H1 (cell line): ENCODE measurements at regions not wholly inside any gene's neighbourhood (a gene's known extent, or its start where the extent isn't known, plus 50 kb on each side); places are given as distances from the start of the nearest gene placed in this dataset.

Experiments
- CREB1 ChIP-seq: IDR thresholded peaks from 2 replicates; pipeline ENCODE4 v1.6.1; 2012; ENCODE audit warnings: inconsistent platforms
- EGR1 ChIP-seq: IDR thresholded peaks from 2 replicates; pipeline ENCODE4 v1.6.1; 2011; ENCODE audit warnings: low read depth, low read length, borderline replicate concordance
- FOSL1 ChIP-seq: IDR thresholded peaks from 2 replicates; pipeline ENCODE4 v1.6.1; 2011; ENCODE audit warnings: mild to moderate bottlenecking, low read depth, low read length, moderate library complexity; ENCODE audit not compliant: insufficient read depth
- JUND ChIP-seq: IDR thresholded peaks from 2 replicates; pipeline ENCODE4 v1.6.1; 2011; ENCODE audit warnings: mild to moderate bottlenecking, improper control_type of control experiment, low read length
- KDM4A ChIP-seq: IDR thresholded peaks from one replicate; pipeline ENCODE4 v1.7.1; 2012; ENCODE audit warnings: low read depth, mild to moderate bottlenecking, moderate library complexity, low read length, inconsistent platforms; ENCODE audit not compliant: severe bottlenecking
- SRF ChIP-seq: IDR thresholded peaks from 2 replicates; pipeline ENCODE4 v1.6.1; 2011; ENCODE audit warnings: mild to moderate bottlenecking, low read depth, low read length, moderate library complexity
- TF ChIP-seq, protein P1 (sequence below): fragments of 300-600 bp; sonication (generic); IDR thresholded peaks from 2 replicates; pipeline ENCODE4 v1.7.1; 2012; ENCODE audit warnings: low read length, moderate library complexity, mild to moderate bottlenecking, inconsistent platforms; ENCODE audit not compliant: insufficient replicate concordance
- TF ChIP-seq, protein P2 (sequence below): IDR thresholded peaks from 2 replicates; pipeline ENCODE4 v1.6.1; 2011; ENCODE audit warnings: low read depth, mild to moderate bottlenecking, low read length; ENCODE audit not compliant: insufficient read depth

DNA sequence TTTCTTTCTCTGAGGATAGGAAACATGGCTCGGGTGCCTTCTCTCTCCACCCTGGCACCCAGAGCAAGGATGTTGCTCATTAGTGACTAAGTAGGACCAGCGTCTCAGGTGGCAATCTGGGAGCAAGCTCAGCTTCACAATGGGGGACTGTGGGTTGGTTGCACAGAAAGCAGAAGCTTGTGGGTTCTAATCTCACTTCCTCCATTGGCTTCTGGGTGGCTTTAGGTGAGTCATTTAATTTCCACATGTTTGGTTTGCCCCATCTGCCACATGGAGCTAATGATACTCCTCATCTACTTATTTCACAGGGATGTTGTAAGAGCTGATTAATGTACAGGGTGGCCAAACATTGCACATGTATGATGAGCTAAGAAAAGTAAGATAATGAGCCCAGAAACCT is 54.8 kb upstream of the AKIRIN2 start (continued):
- TF ChIP-seq, protein P1, sequence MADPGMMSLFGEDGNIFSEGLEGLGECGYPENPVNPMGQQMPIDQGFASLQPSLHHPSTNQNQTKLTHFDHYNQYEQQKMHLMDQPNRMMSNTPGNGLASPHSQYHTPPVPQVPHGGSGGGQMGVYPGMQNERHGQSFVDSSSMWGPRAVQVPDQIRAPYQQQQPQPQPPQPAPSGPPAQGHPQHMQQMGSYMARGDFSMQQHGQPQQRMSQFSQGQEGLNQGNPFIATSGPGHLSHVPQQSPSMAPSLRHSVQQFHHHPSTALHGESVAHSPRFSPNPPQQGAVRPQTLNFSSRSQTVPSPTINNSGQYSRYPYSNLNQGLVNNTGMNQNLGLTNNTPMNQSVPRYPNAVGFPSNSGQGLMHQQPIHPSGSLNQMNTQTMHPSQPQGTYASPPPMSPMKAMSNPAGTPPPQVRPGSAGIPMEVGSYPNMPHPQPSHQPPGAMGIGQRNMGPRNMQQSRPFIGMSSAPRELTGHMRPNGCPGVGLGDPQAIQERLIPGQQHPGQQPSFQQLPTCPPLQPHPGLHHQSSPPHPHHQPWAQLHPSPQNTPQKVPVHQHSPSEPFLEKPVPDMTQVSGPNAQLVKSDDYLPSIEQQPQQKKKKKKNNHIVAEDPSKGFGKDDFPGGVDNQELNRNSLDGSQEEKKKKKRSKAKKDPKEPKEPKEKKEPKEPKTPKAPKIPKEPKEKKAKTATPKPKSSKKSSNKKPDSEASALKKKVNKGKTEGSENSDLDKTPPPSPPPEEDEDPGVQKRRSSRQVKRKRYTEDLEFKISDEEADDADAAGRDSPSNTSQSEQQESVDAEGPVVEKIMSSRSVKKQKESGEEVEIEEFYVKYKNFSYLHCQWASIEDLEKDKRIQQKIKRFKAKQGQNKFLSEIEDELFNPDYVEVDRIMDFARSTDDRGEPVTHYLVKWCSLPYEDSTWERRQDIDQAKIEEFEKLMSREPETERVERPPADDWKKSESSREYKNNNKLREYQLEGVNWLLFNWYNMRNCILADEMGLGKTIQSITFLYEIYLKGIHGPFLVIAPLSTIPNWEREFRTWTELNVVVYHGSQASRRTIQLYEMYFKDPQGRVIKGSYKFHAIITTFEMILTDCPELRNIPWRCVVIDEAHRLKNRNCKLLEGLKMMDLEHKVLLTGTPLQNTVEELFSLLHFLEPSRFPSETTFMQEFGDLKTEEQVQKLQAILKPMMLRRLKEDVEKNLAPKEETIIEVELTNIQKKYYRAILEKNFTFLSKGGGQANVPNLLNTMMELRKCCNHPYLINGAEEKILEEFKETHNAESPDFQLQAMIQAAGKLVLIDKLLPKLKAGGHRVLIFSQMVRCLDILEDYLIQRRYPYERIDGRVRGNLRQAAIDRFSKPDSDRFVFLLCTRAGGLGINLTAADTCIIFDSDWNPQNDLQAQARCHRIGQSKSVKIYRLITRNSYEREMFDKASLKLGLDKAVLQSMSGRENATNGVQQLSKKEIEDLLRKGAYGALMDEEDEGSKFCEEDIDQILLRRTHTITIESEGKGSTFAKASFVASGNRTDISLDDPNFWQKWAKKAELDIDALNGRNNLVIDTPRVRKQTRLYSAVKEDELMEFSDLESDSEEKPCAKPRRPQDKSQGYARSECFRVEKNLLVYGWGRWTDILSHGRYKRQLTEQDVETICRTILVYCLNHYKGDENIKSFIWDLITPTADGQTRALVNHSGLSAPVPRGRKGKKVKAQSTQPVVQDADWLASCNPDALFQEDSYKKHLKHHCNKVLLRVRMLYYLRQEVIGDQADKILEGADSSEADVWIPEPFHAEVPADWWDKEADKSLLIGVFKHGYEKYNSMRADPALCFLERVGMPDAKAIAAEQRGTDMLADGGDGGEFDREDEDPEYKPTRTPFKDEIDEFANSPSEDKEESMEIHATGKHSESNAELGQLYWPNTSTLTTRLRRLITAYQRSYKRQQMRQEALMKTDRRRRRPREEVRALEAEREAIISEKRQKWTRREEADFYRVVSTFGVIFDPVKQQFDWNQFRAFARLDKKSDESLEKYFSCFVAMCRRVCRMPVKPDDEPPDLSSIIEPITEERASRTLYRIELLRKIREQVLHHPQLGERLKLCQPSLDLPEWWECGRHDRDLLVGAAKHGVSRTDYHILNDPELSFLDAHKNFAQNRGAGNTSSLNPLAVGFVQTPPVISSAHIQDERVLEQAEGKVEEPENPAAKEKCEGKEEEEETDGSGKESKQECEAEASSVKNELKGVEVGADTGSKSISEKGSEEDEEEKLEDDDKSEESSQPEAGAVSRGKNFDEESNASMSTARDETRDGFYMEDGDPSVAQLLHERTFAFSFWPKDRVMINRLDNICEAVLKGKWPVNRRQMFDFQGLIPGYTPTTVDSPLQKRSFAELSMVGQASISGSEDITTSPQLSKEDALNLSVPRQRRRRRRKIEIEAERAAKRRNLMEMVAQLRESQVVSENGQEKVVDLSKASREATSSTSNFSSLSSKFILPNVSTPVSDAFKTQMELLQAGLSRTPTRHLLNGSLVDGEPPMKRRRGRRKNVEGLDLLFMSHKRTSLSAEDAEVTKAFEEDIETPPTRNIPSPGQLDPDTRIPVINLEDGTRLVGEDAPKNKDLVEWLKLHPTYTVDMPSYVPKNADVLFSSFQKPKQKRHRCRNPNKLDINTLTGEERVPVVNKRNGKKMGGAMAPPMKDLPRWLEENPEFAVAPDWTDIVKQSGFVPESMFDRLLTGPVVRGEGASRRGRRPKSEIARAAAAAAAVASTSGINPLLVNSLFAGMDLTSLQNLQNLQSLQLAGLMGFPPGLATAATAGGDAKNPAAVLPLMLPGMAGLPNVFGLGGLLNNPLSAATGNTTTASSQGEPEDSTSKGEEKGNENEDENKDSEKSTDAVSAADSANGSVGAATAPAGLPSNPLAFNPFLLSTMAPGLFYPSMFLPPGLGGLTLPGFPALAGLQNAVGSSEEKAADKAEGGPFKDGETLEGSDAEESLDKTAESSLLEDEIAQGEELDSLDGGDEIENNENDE: no peak
- TF ChIP-seq, protein P2, sequence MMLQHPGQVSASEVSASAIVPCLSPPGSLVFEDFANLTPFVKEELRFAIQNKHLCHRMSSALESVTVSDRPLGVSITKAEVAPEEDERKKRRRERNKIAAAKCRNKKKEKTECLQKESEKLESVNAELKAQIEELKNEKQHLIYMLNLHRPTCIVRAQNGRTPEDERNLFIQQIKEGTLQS: no peak
- no peak for TF ChIP-seq KDM4A
- TF ChIP-seq JUND: no peak
- no peak for TF ChIP-seq FOSL1
- no peak for TF ChIP-seq EGR1
- TF ChIP-seq SRF: no peak
- no peak for TF ChIP-seq CREB1
